ENCODE measurements at regions not wholly inside any gene's neighbourhood (a gene's known extent, or its start where the extent isn't known, plus 50 kb on each side); places are given as distances from the start of the nearest gene placed in this dataset.

DNA sequence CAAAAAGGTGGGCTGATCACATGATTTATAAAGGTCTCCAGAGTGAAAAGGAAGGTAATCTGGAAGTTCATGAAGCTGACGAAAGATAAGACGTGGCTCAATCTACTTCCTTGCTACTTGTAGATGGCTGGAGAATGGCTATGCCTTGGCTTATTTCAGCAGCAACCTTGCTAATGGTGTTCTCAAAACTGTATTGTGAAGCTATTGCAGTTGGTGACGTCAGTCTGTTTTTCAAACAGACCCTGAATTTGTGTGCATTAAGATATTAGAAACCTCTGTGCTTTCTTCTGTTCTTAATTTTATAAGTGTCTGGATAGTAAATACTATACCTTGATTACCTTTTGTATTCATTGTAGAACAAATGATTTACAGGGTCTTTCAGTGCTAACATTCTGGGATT, 58.3 kb upstream of the C11orf87 start:
- Histone ChIP-seq H3K4me3 (no peak overlapping the region), H3K27ac (no peak overlapping the region), H3K36me3 (no peaks in the 10 kb centered on the region), H3K4me1 (no peaks in the 10 kb centered on the region), H3K9me3 (no peaks in the 10 kb centered on the region), H3K27me3 (no peaks in the 10 kb centered on the region)
- no peak for TF ChIP-seq POLR2AphosphoS5 (IDR thresholded peaks at IDR 0.05)
- TF ChIP-seq EP300 (IDR thresholded peaks at IDR 0.05) = no peak
- TF ChIP-seq, protein P1, sequence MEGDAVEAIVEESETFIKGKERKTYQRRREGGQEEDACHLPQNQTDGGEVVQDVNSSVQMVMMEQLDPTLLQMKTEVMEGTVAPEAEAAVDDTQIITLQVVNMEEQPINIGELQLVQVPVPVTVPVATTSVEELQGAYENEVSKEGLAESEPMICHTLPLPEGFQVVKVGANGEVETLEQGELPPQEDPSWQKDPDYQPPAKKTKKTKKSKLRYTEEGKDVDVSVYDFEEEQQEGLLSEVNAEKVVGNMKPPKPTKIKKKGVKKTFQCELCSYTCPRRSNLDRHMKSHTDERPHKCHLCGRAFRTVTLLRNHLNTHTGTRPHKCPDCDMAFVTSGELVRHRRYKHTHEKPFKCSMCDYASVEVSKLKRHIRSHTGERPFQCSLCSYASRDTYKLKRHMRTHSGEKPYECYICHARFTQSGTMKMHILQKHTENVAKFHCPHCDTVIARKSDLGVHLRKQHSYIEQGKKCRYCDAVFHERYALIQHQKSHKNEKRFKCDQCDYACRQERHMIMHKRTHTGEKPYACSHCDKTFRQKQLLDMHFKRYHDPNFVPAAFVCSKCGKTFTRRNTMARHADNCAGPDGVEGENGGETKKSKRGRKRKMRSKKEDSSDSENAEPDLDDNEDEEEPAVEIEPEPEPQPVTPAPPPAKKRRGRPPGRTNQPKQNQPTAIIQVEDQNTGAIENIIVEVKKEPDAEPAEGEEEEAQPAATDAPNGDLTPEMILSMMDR (IDR thresholded peaks at IDR 0.05) = no peak
- no peak for TF ChIP-seq POLR2A (IDR thresholded peaks at IDR 0.05)
- no peak for ATAC-seq
- WGBS, 2 donors (ENCODE audit: low coverage in 1 of 2) = 68 to 97% methylated on average over 3 of the region's 3 CpGs

DNA sequence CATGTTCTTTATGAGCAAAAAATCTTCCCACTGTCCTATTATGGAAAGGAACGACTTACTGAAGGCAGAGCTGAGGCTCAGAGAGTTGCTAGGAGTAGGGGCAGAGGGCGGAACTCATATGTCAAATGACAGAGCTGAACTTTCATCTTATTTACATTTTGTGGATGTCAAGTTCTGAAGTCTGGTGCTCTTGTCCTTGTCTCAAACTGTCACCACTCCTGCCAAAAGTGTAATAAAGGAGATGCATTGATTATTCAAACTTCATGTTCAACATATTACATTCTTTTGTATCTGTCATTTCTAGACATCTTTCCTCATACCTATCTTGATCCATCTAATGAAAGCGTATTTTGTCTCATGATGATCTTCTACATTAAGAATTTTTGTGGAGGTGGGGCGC, 57.1 kb upstream of the C11orf87 start:
- WGBS, 2 donors (ENCODE audit: low coverage in 1 of 2) = 58 to 74% methylated on average over 2 to 4 of the region's 4 CpGs
- no peak for ATAC-seq
- Histone ChIP-seq H3K4me3 (no peak overlapping the region), H3K9me3 (no peaks in the 10 kb centered on the region), H3K4me1 (no peaks in the 10 kb centered on the region), H3K27ac (no peak overlapping the region), H3K36me3 (no peaks in the 10 kb centered on the region), H3K27me3 (no peaks in the 10 kb centered on the region)
- no peak for TF ChIP-seq POLR2A (IDR thresholded peaks at IDR 0.05)
- no peak for TF ChIP-seq EP300 (IDR thresholded peaks at IDR 0.05)
- TF ChIP-seq POLR2AphosphoS5 (IDR thresholded peaks at IDR 0.05) = no peak
- TF ChIP-seq, protein P1 (IDR thresholded peaks at IDR 0.05) = no peak

DNA sequence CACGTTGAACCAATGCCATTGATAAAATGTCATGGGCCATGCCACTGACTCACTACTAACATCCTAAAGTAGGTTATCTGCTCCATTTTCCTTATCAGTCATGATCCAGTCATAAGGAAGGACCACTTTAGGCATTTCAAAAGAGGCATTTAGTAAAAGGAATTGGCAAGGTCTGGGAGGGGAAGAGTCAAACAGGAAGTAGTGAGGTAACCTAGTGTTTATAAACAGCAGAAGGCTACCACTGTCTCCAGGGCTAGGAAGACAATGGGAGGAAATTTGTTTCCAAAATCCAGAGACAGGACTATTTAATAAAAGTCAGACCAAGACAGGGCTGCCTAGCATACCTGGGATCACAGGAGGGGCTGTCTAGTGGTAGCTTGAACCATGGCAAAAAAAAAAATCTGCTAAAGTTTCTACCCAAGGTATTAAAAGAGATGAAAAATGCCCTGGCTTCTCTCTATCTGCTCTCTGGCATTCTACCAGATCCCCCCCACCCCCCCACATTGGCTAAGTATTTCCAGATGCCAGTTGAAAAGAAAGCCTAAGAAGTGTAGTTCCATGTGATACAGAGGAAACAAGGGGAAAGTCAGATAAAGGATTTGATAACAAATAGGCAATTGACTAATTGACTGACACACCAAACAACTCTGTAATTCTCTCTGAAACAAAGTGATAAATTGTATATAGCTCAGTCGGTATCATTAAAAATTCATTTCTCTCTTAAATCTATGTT, 50.4 kb upstream of the C11orf87 start:
- H3K4me1 ChIP-seq = peaks cover 0 to 3% (median 0%) of the 10 kb centered on the region in 3 donors
- no peaks in the 10 kb centered on the region for H3K36me3 ChIP-seq
- 52 to 56% methylated on average over 2 of the region's 2 CpGs for WGBS, 2 donors (ENCODE audit: low coverage in 1 of 2)
- ATAC-seq = no peak
- H3K4me3 ChIP-seq = no peak overlapping the region
- no peaks in the 10 kb centered on the region for H3K27me3 ChIP-seq
- no peak overlapping the region for H3K27ac ChIP-seq
- no peaks in the 10 kb centered on the region for H3K9me3 ChIP-seq
- TF ChIP-seq EP300 (IDR thresholded peaks at IDR 0.05) = no peak
- TF ChIP-seq POLR2AphosphoS5 (IDR thresholded peaks at IDR 0.05) = no peak
- TF ChIP-seq POLR2A (IDR thresholded peaks at IDR 0.05) = no peak
- TF ChIP-seq, protein P1 (IDR thresholded peaks at IDR 0.05) = no peak

Small RNA genes lying in the stretch of these regions (small RNA-seq; reads per million reads assigned to genes)
- gene RF00157 (0 to 0.25 (median 0) reads per million in 4 donors), gene RNA5SP349 (0 reads per million in 4 donors), gene RNU6-654P (0 reads per million in 4 donors)

All from gastroesophageal sphincter (tissue), 4 donors.